Epithelial cell of esophagus (primary cell): ENCODE measurements at regions not wholly inside any gene's neighbourhood (a gene's known extent, or its start where the extent isn't known, plus 50 kb on each side); places are given as distances from the start of the nearest gene placed in this dataset.

Experiments
- DNase-seq: peaks from one replicate; pipeline ENCODE4 v3.0.0; 2010; ENCODE audit warnings: low read depth
- H3K4me3 ChIP-seq: 2 replicates; pipeline ENCODE4 v1.5.1; 2011; ENCODE audit warnings: mild to moderate bottlenecking, low read length, control low read depth
- TF ChIP-seq, protein P1 (sequence below): IDR thresholded peaks from 2 replicates; pipeline ENCODE4 v1.5.1; 2011; ENCODE audit warnings: low read depth, mild to moderate bottlenecking, low read length, control low read depth, inconsistent platforms; ENCODE audit not compliant: insufficient read depth; ENCODE audit errors: missing control alignments

DNA sequence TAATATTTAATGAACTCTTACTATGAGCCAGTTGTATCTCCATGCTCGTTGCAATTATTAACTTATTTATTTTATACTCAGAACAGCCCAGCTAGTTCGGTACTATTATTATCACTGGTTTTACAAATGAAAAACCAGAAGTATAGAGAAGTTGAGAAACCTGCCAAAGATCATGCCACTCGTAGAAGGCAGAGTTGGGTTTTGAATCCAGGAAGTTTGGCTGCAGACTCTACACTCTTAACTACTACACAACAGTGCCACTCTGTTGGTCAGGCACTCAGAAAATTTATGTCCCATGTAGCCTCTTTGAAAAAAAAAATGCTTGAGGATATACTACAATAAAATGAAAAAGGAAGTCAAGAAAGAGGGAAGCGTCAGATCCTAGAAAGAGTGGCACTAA, 71.5 kb upstream of the ARID2 start:
- no peak for DNase-seq
- TF ChIP-seq, protein P1, sequence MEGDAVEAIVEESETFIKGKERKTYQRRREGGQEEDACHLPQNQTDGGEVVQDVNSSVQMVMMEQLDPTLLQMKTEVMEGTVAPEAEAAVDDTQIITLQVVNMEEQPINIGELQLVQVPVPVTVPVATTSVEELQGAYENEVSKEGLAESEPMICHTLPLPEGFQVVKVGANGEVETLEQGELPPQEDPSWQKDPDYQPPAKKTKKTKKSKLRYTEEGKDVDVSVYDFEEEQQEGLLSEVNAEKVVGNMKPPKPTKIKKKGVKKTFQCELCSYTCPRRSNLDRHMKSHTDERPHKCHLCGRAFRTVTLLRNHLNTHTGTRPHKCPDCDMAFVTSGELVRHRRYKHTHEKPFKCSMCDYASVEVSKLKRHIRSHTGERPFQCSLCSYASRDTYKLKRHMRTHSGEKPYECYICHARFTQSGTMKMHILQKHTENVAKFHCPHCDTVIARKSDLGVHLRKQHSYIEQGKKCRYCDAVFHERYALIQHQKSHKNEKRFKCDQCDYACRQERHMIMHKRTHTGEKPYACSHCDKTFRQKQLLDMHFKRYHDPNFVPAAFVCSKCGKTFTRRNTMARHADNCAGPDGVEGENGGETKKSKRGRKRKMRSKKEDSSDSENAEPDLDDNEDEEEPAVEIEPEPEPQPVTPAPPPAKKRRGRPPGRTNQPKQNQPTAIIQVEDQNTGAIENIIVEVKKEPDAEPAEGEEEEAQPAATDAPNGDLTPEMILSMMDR, result no peak
- no peak overlapping the region for H3K4me3 ChIP-seq

DNA sequence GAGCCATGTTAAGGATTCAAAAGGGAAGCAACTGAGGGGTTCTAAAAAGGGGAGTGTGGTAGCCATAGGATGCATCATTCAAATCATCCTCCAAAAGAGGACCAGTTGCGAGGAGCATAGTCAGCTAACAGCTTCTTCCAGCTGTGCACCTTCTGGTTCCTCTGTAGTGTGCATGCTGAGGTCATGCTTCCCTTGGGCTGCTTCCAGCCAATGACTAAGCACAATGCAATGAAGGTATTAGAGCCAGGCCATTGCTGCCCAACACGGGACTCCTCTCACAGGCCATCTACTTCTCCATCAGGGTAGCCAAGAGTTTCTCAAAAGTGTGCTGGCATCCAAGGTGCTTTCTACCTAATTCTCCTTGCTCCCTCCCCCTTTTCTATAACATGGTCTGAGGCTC, 69.2 kb upstream of the ARID2 start:
- H3K4me3 ChIP-seq, result no peak overlapping the region
- DNase-seq, result peak; percentile 85
- TF ChIP-seq, protein P1, result no peak

DNA sequence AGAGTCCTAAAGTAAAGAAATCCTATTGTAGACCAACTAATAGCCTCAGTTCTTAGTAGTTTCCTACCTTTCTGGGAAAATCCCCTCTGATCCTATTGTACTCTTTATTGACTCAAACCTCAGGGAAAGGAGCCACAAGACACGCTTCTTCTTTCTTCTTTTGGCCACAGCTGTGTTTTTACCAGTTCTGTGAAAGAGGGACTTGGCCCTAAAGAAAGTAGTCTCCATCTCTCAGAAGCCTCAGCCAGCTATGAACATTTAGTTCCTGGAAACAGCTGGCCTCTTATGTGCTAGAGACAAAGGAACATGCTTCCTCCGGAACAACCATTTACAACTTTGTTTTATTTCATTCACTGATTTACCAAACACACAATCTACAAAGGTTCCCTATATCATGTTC, 66.1 kb upstream of the ARID2 start:
- no peak overlapping the region for H3K4me3 ChIP-seq
- TF ChIP-seq, protein P1, result no peak
- no peak for DNase-seq

DNA sequence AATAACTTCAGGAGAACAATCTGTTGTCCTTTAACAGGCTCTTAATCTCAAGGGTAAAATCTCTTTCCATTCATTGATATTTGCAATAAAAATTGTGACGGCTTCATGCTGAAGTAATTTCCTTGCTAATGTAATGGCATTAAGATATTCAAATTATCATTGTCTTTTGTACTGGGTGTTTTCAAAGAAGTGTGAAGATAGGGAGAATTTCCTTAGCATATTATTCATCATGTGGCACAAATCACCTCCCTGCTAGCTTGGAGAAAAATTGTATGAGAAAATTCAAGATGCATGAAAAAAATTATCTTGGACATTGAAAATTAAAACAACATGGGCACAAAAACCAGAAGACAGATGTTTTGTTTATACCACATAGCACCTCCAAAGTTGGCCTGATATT, 63.6 kb upstream of the ARID2 start:
- DNase-seq, result no peak
- TF ChIP-seq, protein P1, result no peak
- H3K4me3 ChIP-seq, result no peak overlapping the region

DNA sequence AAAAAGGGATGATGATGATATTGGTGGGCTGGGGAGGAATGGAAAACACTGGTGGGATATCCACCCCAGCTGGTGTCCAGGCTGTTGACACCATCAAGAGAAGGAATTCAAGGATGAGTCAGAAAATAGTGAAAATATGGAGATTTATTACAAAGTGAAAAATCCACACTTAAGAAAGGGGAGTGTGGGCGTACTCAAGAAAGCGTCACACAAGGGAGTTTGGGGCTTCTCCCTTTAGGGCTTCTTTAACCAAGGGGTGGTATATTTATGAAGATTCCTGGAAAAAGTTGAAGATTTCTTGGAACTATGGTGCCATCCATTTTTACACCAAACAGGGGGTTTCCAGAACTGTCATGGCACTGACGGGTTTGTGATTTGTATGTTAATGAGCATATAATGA, 63.1 kb upstream of the ARID2 start:
- TF ChIP-seq, protein P1, result no peak
- no peak overlapping the region for H3K4me3 ChIP-seq
- no peak for DNase-seq

DNA sequence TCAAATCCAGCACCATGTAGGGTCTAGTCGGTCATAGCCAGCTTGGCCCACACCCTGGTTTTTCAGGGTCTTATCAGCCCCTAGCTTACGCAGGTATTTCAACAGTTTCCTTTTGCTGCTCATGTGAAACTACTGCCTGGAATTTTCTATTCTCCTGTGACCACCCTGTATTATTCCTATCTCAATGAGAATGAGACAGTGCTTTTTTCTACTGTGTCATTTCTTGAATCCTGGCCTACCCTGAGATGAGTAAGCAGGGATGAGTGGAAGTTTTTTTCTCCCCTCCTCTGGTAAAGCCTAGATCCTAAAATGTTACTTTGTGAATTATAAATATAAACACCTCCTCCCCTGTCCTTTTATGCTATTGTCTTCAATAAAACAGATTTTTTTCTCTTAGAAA, 62.7 kb upstream of the ARID2 start:
- DNase-seq, result no peak
- H3K4me3 ChIP-seq, result no peak overlapping the region
- TF ChIP-seq, protein P1, result no peak

DNA sequence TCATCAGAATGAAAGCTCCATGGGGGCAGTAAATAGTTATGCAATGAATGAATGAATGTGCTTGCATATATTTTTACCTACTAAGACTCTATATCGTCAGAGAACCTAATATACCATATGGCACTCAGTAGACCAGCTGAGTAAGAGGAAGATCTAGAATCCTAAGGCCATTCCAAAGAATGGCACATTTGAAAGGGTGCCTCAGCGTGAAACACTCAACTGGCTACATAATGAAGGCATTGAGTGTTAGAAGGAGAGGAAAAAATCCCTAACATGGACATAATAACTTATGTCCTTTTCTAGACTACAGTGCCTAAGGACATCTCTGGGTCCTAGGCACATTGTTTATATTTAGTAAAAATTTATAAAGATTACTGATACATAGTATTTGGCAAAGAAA, 61.7 kb upstream of the ARID2 start:
- DNase-seq, result no peak
- TF ChIP-seq, protein P1, result no peak
- H3K4me3 ChIP-seq, result no peak overlapping the region
